ENCODE measurements at regions not wholly inside any gene's neighbourhood (a gene's known extent, or its start where the extent isn't known, plus 50 kb on each side); places are given as distances from the start of the nearest gene placed in this dataset.

DNA sequence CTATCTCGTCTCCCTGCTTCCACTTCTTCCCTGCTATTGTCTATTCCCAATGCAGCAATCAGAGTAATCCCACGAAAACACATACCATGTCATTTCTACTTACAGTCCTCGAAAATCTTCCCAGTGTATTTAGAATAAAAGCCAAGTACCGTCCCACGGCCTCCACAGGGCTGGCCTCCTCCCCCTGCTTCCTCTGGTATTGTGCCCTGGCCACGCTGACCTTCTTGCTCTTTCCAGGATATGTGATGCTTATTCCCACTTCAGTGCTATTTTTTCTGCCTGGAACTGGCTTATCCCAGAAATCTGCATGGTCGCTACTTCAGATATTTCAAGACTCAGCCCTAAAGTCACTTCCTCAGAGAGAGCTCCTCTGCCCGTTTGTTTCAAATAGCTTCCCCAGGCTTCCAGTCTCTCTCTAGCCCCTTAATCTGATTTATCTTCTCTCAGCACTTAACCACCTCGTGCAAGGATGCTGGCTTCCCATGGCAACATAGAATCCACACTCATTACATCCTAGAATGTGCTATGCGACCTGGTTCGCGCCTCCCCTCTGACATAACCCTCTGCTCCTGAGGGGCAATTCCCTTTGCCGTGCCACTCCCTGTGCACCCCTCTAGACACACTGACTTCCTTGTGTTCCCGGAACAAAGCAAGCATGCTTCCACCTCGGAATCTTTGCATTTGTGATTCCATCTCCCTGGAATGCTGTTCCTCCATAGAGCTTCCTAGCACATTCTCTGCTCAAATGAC is 365.9 kb downstream of the ZSWIM6 start:
- no peak overlapping the region for H3K4me3 ChIP-seq (ENCODE audit: low read length)
- H3K27ac ChIP-seq (ENCODE audit: low read length), result no peak overlapping the region
- H3K9me3 ChIP-seq (ENCODE audit: insufficient read depth, low read length), result no peaks in the 10 kb centered on the region
- no peaks in the 10 kb centered on the region for H3K27me3 ChIP-seq (ENCODE audit: low read depth, low read length)
- no peak overlapping the region for H3K9ac ChIP-seq (ENCODE audit: low read length)
- no peak overlapping the region for H3K4me2 ChIP-seq (ENCODE audit: low read length)
- TF ChIP-seq, protein P1, sequence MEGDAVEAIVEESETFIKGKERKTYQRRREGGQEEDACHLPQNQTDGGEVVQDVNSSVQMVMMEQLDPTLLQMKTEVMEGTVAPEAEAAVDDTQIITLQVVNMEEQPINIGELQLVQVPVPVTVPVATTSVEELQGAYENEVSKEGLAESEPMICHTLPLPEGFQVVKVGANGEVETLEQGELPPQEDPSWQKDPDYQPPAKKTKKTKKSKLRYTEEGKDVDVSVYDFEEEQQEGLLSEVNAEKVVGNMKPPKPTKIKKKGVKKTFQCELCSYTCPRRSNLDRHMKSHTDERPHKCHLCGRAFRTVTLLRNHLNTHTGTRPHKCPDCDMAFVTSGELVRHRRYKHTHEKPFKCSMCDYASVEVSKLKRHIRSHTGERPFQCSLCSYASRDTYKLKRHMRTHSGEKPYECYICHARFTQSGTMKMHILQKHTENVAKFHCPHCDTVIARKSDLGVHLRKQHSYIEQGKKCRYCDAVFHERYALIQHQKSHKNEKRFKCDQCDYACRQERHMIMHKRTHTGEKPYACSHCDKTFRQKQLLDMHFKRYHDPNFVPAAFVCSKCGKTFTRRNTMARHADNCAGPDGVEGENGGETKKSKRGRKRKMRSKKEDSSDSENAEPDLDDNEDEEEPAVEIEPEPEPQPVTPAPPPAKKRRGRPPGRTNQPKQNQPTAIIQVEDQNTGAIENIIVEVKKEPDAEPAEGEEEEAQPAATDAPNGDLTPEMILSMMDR (IDR thresholded peaks at IDR 0.05; ENCODE audit: low read depth, low read length), result no peak
- TF ChIP-seq EZH2phosphoT487 (IDR thresholded peaks at IDR 0.05; ENCODE audit: low read depth), result no peak
- no peaks in the 10 kb centered on the region for H3K36me3 ChIP-seq (replicated peaks; ENCODE audit: low read depth, low read length)
- H4K20me1 ChIP-seq (ENCODE audit: insufficient read depth, low read length), result no peaks in the 10 kb centered on the region
- H2AFZ ChIP-seq (ENCODE audit: low read depth, low read length), result no peak overlapping the region
- peaks cover 17% of the 10 kb centered on the region for H3K4me1 ChIP-seq (ENCODE audit: low read length)
- no peaks in the 10 kb centered on the region for H3K79me2 ChIP-seq (ENCODE audit: low read length)

DNA sequence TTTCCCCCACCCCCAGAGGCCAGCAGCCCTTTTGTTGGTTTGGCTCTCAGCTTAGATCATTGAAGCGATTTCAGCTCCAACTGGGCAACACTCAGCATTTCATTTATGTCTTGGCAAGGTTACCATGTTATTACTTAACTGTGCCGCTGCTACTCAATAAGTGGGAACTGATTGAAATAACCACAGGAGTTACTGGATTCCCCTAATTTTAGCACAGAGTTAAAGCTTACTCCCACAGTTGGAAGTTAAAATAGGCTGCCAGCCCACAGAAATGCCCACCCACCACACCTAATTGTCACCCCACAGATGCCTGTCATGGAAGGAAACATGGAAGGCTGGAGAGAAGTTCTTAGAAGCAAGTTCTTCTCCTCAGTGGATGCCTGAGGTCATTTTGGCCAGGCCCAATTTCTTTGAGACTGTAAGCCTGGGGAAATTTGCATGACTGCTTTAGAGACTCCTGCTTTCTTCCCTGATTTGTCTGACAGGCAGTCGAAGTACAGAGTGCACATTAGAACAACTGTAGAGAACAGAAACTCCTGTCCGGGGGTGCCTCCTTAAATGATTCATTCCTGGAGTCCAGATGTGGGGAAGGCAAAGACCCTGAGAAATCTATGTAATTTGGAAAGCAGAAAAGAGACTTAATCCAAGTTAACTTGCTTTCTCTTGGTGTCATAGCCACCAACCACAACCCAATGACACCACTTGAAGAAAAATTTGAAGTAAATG is 370.0 kb downstream of the ZSWIM6 start:
- no peak overlapping the region for H3K9ac ChIP-seq (ENCODE audit: low read length)
- peak overlapping the region; percentile 30; the same call in 1 of the 2 replicates for H3K4me3 ChIP-seq (ENCODE audit: low read length)
- no peaks in the 10 kb centered on the region for H3K79me2 ChIP-seq (ENCODE audit: low read length)
- no peaks in the 10 kb centered on the region for H3K36me3 ChIP-seq (replicated peaks; ENCODE audit: low read depth, low read length)
- H3K9me3 ChIP-seq (ENCODE audit: insufficient read depth, low read length), result no peaks in the 10 kb centered on the region
- no peaks in the 10 kb centered on the region for H4K20me1 ChIP-seq (ENCODE audit: insufficient read depth, low read length)
- peaks cover 42% of the 10 kb centered on the region for H3K4me1 ChIP-seq (ENCODE audit: low read length)
- H3K4me2 ChIP-seq (ENCODE audit: low read length), result peak overlapping the region; percentile 58
- no peak overlapping the region for H2AFZ ChIP-seq (ENCODE audit: low read depth, low read length)
- H3K27ac ChIP-seq (ENCODE audit: low read length), result peak overlapping the region; percentile 50
- no peaks in the 10 kb centered on the region for H3K27me3 ChIP-seq (ENCODE audit: low read depth, low read length)
- TF ChIP-seq, protein P1 (IDR thresholded peaks at IDR 0.05; ENCODE audit: low read depth, low read length), result no peak

GRCh38 chr5:61702784-61703183 is 370.7 kb downstream of the ZSWIM6 start:
- no peak overlapping the region for H3K9ac ChIP-seq (ENCODE audit: low read length)
- H3K27ac ChIP-seq (ENCODE audit: low read length), result peak overlapping the region; percentile 50
- H3K27me3 ChIP-seq (ENCODE audit: low read depth, low read length), result no peaks in the 10 kb centered on the region
- H2AFZ ChIP-seq (ENCODE audit: low read depth, low read length), result no peak overlapping the region
- peak overlapping the region; percentile 58 for H3K4me2 ChIP-seq (ENCODE audit: low read length)
- H3K36me3 ChIP-seq (replicated peaks; ENCODE audit: low read depth, low read length), result no peaks in the 10 kb centered on the region
- H3K79me2 ChIP-seq (ENCODE audit: low read length), result no peaks in the 10 kb centered on the region
- TF ChIP-seq, protein P1 (IDR thresholded peaks at IDR 0.05; ENCODE audit: low read depth, low read length), result no peak
- no peak for TF ChIP-seq EZH2phosphoT487 (IDR thresholded peaks at IDR 0.05; ENCODE audit: low read depth)
- H3K9me3 ChIP-seq (ENCODE audit: insufficient read depth, low read length), result no peaks in the 10 kb centered on the region
- H4K20me1 ChIP-seq (ENCODE audit: insufficient read depth, low read length), result no peaks in the 10 kb centered on the region
- peak overlapping the region; percentile 30; the same call in 1 of the 2 replicates for H3K4me3 ChIP-seq (ENCODE audit: low read length)
- peaks cover 42% of the 10 kb centered on the region for H3K4me1 ChIP-seq (ENCODE audit: low read length)

GRCh38 chr5:61704289-61704688 is 372.2 kb downstream of the ZSWIM6 start:
- Histone ChIP-seq H3K36me3 (replicated peaks; ENCODE audit: low read depth, low read length) (no peaks in the 10 kb centered on the region), H3K9me3 (ENCODE audit: insufficient read depth, low read length) (no peaks in the 10 kb centered on the region), H3K79me2 (ENCODE audit: low read length) (no peaks in the 10 kb centered on the region), H3K27ac (ENCODE audit: low read length) (no peak overlapping the region), H3K4me2 (ENCODE audit: low read length) (peak overlapping the region; percentile 58), H4K20me1 (ENCODE audit: insufficient read depth, low read length) (no peaks in the 10 kb centered on the region), H2AFZ (ENCODE audit: low read depth, low read length) (no peak overlapping the region), H3K9ac (ENCODE audit: low read length) (no peak overlapping the region), H3K27me3 (ENCODE audit: low read depth, low read length) (no peaks in the 10 kb centered on the region), H3K4me1 (ENCODE audit: low read length) (peaks cover 42% of the 10 kb centered on the region), H3K4me3 (ENCODE audit: low read length) (peak overlapping the region; percentile 22; the same call in 1 of the 2 replicates)
- TF ChIP-seq, protein P1 (IDR thresholded peaks at IDR 0.05; ENCODE audit: low read depth, low read length), result no peak
- no peak for TF ChIP-seq EZH2phosphoT487 (IDR thresholded peaks at IDR 0.05; ENCODE audit: low read depth)

All from OCI-LY3 (cell line).